Liver (tissue), 8 donors: ENCODE measurements at regions not wholly inside any gene's neighbourhood (a gene's known extent, or its start where the extent isn't known, plus 50 kb on each side); places are given as distances from the start of the nearest gene placed in this dataset.
A peak's percentile ranks its signal among the peaks of the same experiment; 100 is the strongest.

Experiments used
- DNase-seq: peaks from one replicate; pipeline ENCODE4 v3.0.0-alpha.2; 2017; ENCODE audit warnings: low spot score
- H3K27ac ChIP-seq, 2 donors: one replicate each; pipeline ENCODE4 v1.7.0; 2013; ENCODE audit warnings: inconsistent platforms in 2 of 2, low read length in 2 of 2, control low read depth in 1 of 2, low read depth in 1 of 2, mild to moderate bottlenecking in 1 of 2
- H3K27me3 ChIP-seq, 4 donors: one replicate each; pipeline versions ENCODE4 v1.6.1 to v1.7.0; 2013; ENCODE audit warnings: low read length in 3 of 4, inconsistent platforms in 1 of 4, mild to moderate bottlenecking in 1 of 4, moderate library complexity in 1 of 4; ENCODE audit not compliant: control insufficient read depth in 4 of 4, insufficient read depth in 4 of 4
- H3K36me3 ChIP-seq, 4 donors: one replicate each; pipeline versions ENCODE4 v1.6.1 to v1.7.0; 2013; ENCODE audit warnings: low read length in 3 of 4, mild to moderate bottlenecking in 3 of 4, low read depth in 1 of 4, moderate library complexity in 1 of 4; ENCODE audit not compliant: control insufficient read depth in 4 of 4, insufficient read depth in 3 of 4
- H3K4me1 ChIP-seq, 4 donors: one replicate each; pipeline versions ENCODE4 v1.6.1 to v1.7.0; 2013; ENCODE audit warnings: low read length in 3 of 4, mild to moderate bottlenecking in 3 of 4, moderate library complexity in 1 of 4; ENCODE audit not compliant: control insufficient read depth in 4 of 4, insufficient read depth in 4 of 4
- H3K4me3 ChIP-seq, 3 donors: one replicate each; pipeline versions ENCODE4 v1.6.1 to v1.7.0; 2013; ENCODE audit warnings: low read length in 3 of 3, control low read depth in 1 of 3, low read depth in 1 of 3, mild to moderate bottlenecking in 1 of 3
- H3K9ac ChIP-seq, 2 donors: one replicate each; pipeline ENCODE4 v1.7.0; 2013; ENCODE audit warnings: low read length in 2 of 2, mild to moderate bottlenecking in 2 of 2, moderate library complexity in 2 of 2, control low read depth in 1 of 2, low read depth in 1 of 2
- H3K9me3 ChIP-seq, 4 donors: one replicate each; pipeline versions ENCODE4 v1.6.1 to v1.7.0; 2013; ENCODE audit warnings: low read length in 3 of 4; ENCODE audit not compliant: control insufficient read depth in 4 of 4
- ATF3 ChIP-seq: IDR thresholded peaks from 2 replicates; pipeline ENCODE4 v1.6.1; 2016; ENCODE audit warnings: antibody characterized with exemption
- EGR1 ChIP-seq, 2 donors: IDR thresholded peaks; 2 replicates each; pipeline ENCODE4 v1.6.1; 2016 to 2018; ENCODE audit warnings: antibody characterized with exemption in 2 of 2, low read depth in 2 of 2
- FOXA1 ChIP-seq: IDR thresholded peaks from 2 replicates; pipeline ENCODE4 v1.6.1; 2016; ENCODE audit warnings: antibody characterized with exemption
- FOXA2 ChIP-seq: IDR thresholded peaks from 2 replicates; pipeline ENCODE4 v1.6.1; 2016; ENCODE audit warnings: antibody characterized with exemption
- GABPA ChIP-seq, 2 donors: IDR thresholded peaks in 1 of 2; conservative IDR thresholded peaks in 1 of 2; 2 replicates each; pipeline ENCODE4 v1.6.1; 2016; ENCODE audit warnings: antibody characterized with exemption in 2 of 2, mild to moderate bottlenecking in 1 of 2, moderate library complexity in 1 of 2
- HNF4A ChIP-seq, 2 donors: conservative IDR thresholded peaks; 2 replicates each; pipeline ENCODE4 v1.6.1; 2016; ENCODE audit warnings: antibody characterized with exemption in 2 of 2, mild to moderate bottlenecking in 2 of 2
- HNF4G ChIP-seq: IDR thresholded peaks from 2 replicates; pipeline ENCODE4 v1.6.1; 2016; ENCODE audit warnings: antibody characterized with exemption
- JUND ChIP-seq, 2 donors: IDR thresholded peaks; 2 replicates each; pipeline ENCODE4 v1.6.1; 2016; ENCODE audit warnings: antibody characterized with exemption in 2 of 2
- NR2F2 ChIP-seq: IDR thresholded peaks from 2 replicates; pipeline ENCODE4 v1.6.1; 2016; ENCODE audit warnings: antibody characterized with exemption
- RAD21 ChIP-seq, 2 donors: IDR thresholded peaks; 2 replicates each; pipeline ENCODE4 v1.6.1; 2016; ENCODE audit warnings: antibody characterized with exemption in 2 of 2, mild to moderate bottlenecking in 2 of 2
- REST ChIP-seq: IDR thresholded peaks from 2 replicates; pipeline ENCODE4 v1.6.1; 2016; ENCODE audit warnings: antibody characterized with exemption, mild to moderate bottlenecking
- RXRA ChIP-seq, 2 donors: IDR thresholded peaks; 2 replicates each; pipeline ENCODE4 v1.6.1; 2017 to 2018; ENCODE audit warnings: antibody characterized with exemption in 2 of 2, mild to moderate bottlenecking in 1 of 2
- SP1 ChIP-seq: IDR thresholded peaks from 2 replicates; pipeline ENCODE4 v1.6.1; 2018; ENCODE audit warnings: antibody characterized with exemption, mild to moderate bottlenecking
- TAF1 ChIP-seq: conservative IDR thresholded peaks from 2 replicates; pipeline ENCODE4 v1.6.1; 2016; ENCODE audit warnings: antibody characterized with exemption, mild to moderate bottlenecking
- YY1 ChIP-seq: IDR thresholded peaks from 2 replicates; pipeline ENCODE4 v1.6.1; 2016; ENCODE audit warnings: antibody characterized with exemption, mild to moderate bottlenecking
- WGBS: extraction: QIAGEN DNeasy Blood & Tissue Kit; methylation state at CpG from one replicate; pipeline ENCODE4 v1.1.7; 2013; 5-methylcytosine and 5-hydroxymethylcytosine counted together
- TF ChIP-seq, protein P1 (sequence below): IDR thresholded peaks from 2 replicates; pipeline ENCODE4 v1.6.1; 2016; ENCODE audit warnings: antibody characterized with exemption
- TF ChIP-seq, protein P2 (sequence below): fragments of 150-350 bp; IDR thresholded peaks from 2 replicates; pipeline ENCODE4 v1.5.1; 2017; ENCODE audit warnings: improper control_type of control experiment, low read depth, low read length; ENCODE audit not compliant: missing input control
- TF ChIP-seq, protein P3 (sequence below): IDR thresholded peaks from 2 replicates; pipeline ENCODE4 v1.6.1; 2016; ENCODE audit warnings: antibody characterized with exemption
- donor health status: healthy.
- donor health status: healthy.
- donor health status: healthy.
- donor health status: healthy.
- donor health status: healthy.

DNA sequence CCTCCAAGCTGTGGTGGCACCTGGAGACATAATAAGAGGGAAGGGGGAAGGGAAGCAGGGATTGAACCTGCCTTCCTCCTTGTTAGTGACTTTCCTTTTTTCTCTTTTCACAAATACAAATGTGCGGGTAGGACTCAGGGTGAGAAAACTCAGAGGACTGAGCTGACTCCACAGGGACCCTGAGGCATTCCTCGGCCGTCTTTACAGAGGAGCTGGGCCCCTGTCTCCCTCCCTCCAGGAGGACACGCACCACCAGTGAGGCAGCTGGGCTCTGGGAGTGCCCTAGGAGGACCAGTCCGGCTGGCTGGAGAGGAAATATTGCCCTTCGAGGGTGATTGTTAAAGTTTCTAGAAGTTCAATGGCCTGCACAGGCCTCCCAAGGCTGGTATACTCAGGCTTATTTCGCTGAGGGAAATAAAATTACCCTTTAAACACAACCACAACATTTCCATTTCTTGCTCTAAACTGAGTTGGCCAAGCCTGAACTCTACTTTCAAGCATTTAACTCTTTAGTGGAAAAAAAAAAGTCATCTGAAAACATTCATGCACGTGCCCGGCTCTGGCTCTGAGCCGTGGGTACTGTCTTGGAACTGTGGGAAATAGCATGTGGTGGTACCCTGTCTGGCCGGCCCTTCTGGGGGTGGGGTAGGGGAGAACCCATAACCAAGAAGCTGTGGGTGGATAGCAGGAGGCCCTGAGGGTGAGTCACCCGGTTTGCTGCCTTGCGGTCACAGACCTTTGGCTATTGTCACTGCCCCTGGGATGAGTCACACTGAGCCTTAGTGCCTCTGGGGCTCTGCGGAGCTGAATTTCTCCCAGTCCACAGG lies 116.0 kb downstream of the COPS8 start:
- H3K36me3 ChIP-seq, result no peaks in the 10 kb centered on the region
- peaks cover 0 to 2% (median 0%) of the 10 kb centered on the region in 4 donors for H3K27me3 ChIP-seq
- peak; percentile 14 for DNase-seq
- peaks cover 0 to 4% (median 3%) of the 10 kb centered on the region in 4 donors for H3K9me3 ChIP-seq
- no peak overlapping the region for H3K4me3 ChIP-seq
- WGBS, result 67% methylated on average over 14 of the region's 14 CpGs
- H3K27ac ChIP-seq, result no peak overlapping the region
- no peak overlapping the region for H3K9ac ChIP-seq
- H3K4me1 ChIP-seq, result no peaks in the 10 kb centered on the region
- TF ChIP-seq JUND (IDR thresholded peaks at IDR 0.05) (peak in 1 of 2 donors; percentile 42), HNF4G (no peak), RXRA (IDR thresholded peaks at IDR 0.05) (peak in 1 of 2 donors; percentile 35), YY1 (no peak), SP1 (no peak)

DNA sequence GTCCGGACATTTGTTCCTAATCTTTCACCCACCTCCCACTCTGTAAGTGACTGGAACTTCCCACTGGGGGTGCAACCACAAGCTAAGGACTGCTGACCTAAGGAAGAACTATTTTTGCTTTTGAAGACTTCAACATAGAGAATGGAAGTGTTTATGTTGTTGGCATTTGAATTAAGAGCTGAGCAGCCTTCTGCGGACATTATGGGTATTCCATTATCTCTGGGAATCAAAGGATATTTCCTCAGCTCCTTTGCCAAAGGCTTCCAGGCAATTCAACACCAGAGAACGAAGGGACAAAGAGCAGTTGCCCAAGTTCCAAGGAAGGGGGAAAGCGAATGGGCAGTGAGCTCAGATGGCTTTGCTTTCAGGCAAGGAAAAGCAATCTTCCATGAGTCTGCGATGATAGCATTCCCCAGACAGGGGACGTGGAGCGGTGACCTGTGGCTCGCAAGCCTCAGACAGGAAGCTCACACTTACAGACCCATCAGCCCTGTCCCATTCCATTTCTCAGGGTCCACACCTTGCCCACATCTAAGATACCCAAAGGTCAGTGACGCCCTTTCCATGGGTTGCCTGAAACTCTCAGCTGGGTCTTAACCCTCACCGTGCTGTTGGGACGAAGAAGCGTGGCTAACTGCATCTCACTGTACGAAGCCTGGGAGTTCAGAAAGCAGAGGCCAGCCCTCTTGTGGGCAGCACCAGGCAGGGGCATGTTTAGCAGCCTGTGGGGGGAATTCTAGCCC lies 116.8 kb downstream of the COPS8 start:
- DNase-seq, result no peak
- TF ChIP-seq JUND (IDR thresholded peaks at IDR 0.05) (no peak), GABPA (IDR thresholded peaks at IDR 0.05 in 1 of 2, conservative IDR thresholded peaks at IDR 0.05 in 1 of 2) (no peak), RAD21 (IDR thresholded peaks at IDR 0.05) (no peak), SP1 (no peak), TAF1 (no peak), FOXA2 (no peak), REST (no peak), HNF4G (no peak), YY1 (no peak), EGR1 (IDR thresholded peaks at IDR 0.05; ENCODE audit: low read depth in 2 of 2) (no peak), FOXA1 (no peak), NR2F2 (no peak), ATF3 (no peak), RXRA (IDR thresholded peaks at IDR 0.05) (no peak), HNF4A (conservative IDR thresholded peaks at IDR 0.05) (no peak)
- TF ChIP-seq, protein P1, sequence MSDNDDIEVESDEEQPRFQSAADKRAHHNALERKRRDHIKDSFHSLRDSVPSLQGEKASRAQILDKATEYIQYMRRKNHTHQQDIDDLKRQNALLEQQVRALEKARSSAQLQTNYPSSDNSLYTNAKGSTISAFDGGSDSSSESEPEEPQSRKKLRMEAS, result no peak
- TF ChIP-seq, protein P2, sequence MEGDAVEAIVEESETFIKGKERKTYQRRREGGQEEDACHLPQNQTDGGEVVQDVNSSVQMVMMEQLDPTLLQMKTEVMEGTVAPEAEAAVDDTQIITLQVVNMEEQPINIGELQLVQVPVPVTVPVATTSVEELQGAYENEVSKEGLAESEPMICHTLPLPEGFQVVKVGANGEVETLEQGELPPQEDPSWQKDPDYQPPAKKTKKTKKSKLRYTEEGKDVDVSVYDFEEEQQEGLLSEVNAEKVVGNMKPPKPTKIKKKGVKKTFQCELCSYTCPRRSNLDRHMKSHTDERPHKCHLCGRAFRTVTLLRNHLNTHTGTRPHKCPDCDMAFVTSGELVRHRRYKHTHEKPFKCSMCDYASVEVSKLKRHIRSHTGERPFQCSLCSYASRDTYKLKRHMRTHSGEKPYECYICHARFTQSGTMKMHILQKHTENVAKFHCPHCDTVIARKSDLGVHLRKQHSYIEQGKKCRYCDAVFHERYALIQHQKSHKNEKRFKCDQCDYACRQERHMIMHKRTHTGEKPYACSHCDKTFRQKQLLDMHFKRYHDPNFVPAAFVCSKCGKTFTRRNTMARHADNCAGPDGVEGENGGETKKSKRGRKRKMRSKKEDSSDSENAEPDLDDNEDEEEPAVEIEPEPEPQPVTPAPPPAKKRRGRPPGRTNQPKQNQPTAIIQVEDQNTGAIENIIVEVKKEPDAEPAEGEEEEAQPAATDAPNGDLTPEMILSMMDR, result no peak
- TF ChIP-seq, protein P3, sequence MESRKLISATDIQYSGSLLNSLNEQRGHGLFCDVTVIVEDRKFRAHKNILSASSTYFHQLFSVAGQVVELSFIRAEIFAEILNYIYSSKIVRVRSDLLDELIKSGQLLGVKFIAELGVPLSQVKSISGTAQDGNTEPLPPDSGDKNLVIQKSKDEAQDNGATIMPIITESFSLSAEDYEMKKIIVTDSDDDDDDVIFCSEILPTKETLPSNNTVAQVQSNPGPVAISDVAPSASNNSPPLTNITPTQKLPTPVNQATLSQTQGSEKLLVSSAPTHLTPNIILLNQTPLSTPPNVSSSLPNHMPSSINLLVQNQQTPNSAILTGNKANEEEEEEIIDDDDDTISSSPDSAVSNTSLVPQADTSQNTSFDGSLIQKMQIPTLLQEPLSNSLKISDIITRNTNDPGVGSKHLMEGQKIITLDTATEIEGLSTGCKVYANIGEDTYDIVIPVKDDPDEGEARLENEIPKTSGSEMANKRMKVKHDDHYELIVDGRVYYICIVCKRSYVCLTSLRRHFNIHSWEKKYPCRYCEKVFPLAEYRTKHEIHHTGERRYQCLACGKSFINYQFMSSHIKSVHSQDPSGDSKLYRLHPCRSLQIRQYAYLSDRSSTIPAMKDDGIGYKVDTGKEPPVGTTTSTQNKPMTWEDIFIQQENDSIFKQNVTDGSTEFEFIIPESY, result no peak
- WGBS, result 86% methylated on average over 13 of the region's 13 CpGs
- H3K9ac ChIP-seq, result no peak overlapping the region
- peaks cover 0 to 2% (median 0%) of the 10 kb centered on the region in 4 donors for H3K27me3 ChIP-seq
- H3K27ac ChIP-seq, result no peak overlapping the region
- H3K4me3 ChIP-seq, result no peak overlapping the region
- H3K4me1 ChIP-seq, result no peaks in the 10 kb centered on the region
- H3K9me3 ChIP-seq, result peaks cover 0 to 4% (median 3%) of the 10 kb centered on the region in 4 donors
- H3K36me3 ChIP-seq, result no peaks in the 10 kb centered on the region
